GM18858 (cell line): ENCODE measurements at regions not wholly inside any gene's neighbourhood (a gene's known extent, or its start where the extent isn't known, plus 50 kb on each side); places are given as distances from the start of the nearest gene placed in this dataset.

ENCODE experiments used
- ATAC-seq: cut with Tn5 transposase; IDR thresholded peaks from one replicate; pipeline ENCODE4 v1.9.1; 2021; ENCODE audit not compliant: unreplicated experiment

DNA sequence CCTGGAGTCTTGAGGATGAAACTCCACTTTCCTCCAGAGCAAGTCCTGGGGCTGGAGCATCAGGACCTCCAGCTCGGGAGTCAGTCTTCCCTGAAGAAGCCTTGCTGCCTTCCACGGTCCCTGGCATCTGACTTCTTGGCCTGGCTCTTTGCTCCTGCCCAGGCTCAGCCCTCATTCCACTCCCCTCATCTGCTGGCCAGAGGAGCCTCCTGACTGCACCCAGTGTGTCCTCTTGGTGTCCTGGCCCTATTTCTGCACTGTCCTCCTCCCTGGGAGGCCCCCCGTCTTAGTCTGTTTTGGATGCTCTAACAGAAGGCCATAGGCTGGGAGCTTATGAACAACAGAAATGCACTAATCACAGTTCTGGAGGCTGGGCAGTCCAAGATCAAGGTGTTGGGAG lies 231.5 kb downstream of the LOXHD1 start:
- ATAC-seq = no peak

- ATAC-seq = no peak
Observed at GRCh38 chr18:46426021-46426678, 230.9 kb downstream of the LOXHD1 start.

DNA sequence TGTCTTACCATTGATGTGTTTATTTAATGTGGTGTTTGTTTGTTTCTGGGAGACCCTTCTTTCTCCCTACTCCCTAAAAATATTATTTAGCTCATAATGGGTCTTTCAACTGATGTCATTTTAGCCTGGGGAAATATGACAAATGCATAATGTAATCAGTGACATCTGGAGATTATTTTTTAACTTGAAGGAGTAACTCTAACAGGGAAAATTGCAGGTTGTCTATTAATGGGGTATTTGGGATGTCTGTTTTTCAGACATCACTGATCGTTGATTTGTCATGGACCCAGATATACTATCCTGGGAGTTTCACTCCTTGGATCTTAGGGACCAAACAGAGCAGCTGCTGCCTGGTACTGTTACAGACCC lies 230.4 kb downstream of the LOXHD1 start:
- ATAC-seq = no peak
